H9 (cell line): ENCODE measurements at regions not wholly inside any gene's neighbourhood (a gene's known extent, or its start where the extent isn't known, plus 50 kb on each side); places are given as distances from the start of the nearest gene placed in this dataset.

Experiments
- DNase-seq: peaks from one replicate; pipeline ENCODE4 v3.0.0-alpha.2; 2017
- H2AFZ ChIP-seq: one replicate; pipeline ENCODE4 v1.6.1; 2013; ENCODE audit warnings: mild to moderate bottlenecking, low read length, control low read depth, moderate library complexity
- H2AK5ac ChIP-seq: 2 replicates; pipeline ENCODE4 v1.6.1; 2013; ENCODE audit warnings: low read length, control low read depth, mixed read lengths; ENCODE audit not compliant: insufficient read length
- H2BK120ac ChIP-seq: one replicate; pipeline ENCODE4 v1.6.1; 2013; ENCODE audit warnings: low read depth, mild to moderate bottlenecking, low read length, control low read depth, inconsistent platforms; ENCODE audit not compliant: poor library complexity, severe bottlenecking
- H2BK12ac ChIP-seq: 2 replicates; pipeline ENCODE4 v1.6.1; 2013; ENCODE audit warnings: low read length, control low read depth, mixed read lengths, low read depth; ENCODE audit not compliant: insufficient read length
- H2BK15ac ChIP-seq: 2 replicates; pipeline ENCODE4 v1.6.1; 2013; ENCODE audit warnings: low read depth, low read length, control low read depth
- H2BK20ac ChIP-seq: one replicate; pipeline ENCODE4 v1.6.1; 2013; ENCODE audit warnings: low read depth, mild to moderate bottlenecking, low read length, control low read depth, inconsistent platforms; ENCODE audit not compliant: poor library complexity, severe bottlenecking
- H2BK5ac ChIP-seq: 2 replicates; pipeline ENCODE4 v1.6.1; 2013; ENCODE audit warnings: low read length, control low read depth, mixed read lengths; ENCODE audit not compliant: insufficient read length
- H3K14ac ChIP-seq: 2 replicates; pipeline ENCODE4 v1.6.1; 2013; ENCODE audit warnings: low read length, control low read depth; ENCODE audit not compliant: insufficient read depth
- H3K18ac ChIP-seq: 2 replicates; pipeline ENCODE4 v1.6.1; 2013; ENCODE audit warnings: low read depth, mild to moderate bottlenecking, mixed read lengths, low read length, control low read depth; ENCODE audit not compliant: insufficient read length
- H3K23ac ChIP-seq: 2 replicates; pipeline ENCODE4 v1.6.1; 2013; ENCODE audit warnings: low read length, control low read depth, mixed read lengths, low read depth; ENCODE audit not compliant: insufficient read length
- H3K23me2 ChIP-seq: 2 replicates; pipeline ENCODE4 v1.6.1; 2013; ENCODE audit warnings: low read depth, mild to moderate bottlenecking, mixed read lengths, low read length, control low read depth; ENCODE audit not compliant: insufficient read length, poor library complexity, severe bottlenecking
- H3K27ac ChIP-seq: 2 replicates; pipeline ENCODE4 v1.5.1; 2013; ENCODE audit warnings: low read length, control low read depth, mixed read lengths, low read depth; ENCODE audit not compliant: insufficient read length
- H3K27me3 ChIP-seq: 2 replicates; pipeline ENCODE4 v1.6.1; 2013; ENCODE audit warnings: low read length, control low read depth, inconsistent platforms; ENCODE audit not compliant: insufficient read depth
- H3K4ac ChIP-seq: 2 replicates; pipeline ENCODE4 v1.6.1; 2013; ENCODE audit warnings: low read depth, mild to moderate bottlenecking, control low read depth, inconsistent platforms, low read length, moderate library complexity
- H3K4me1 ChIP-seq: 2 replicates; pipeline ENCODE4 v1.6.1; 2013; ENCODE audit warnings: low read length, control low read depth, inconsistent platforms; ENCODE audit not compliant: insufficient read depth
- H3K4me2 ChIP-seq: 2 replicates; pipeline ENCODE4 v1.6.1; 2013; ENCODE audit warnings: low read length, control low read depth, mixed read lengths; ENCODE audit not compliant: insufficient read length, insufficient read depth
- H3K56ac ChIP-seq: 2 replicates; pipeline ENCODE4 v1.6.1; 2013; ENCODE audit warnings: low read depth, mild to moderate bottlenecking, mixed read lengths, low read length, control low read depth; ENCODE audit not compliant: insufficient read length
- H3K79me1 ChIP-seq: 2 replicates; pipeline ENCODE4 v1.6.1; 2013; ENCODE audit warnings: low read depth, mild to moderate bottlenecking, moderate library complexity, low read length, control low read depth, inconsistent platforms; ENCODE audit not compliant: insufficient read depth, poor library complexity, severe bottlenecking
- H3K79me2 ChIP-seq: 2 replicates; pipeline ENCODE4 v1.6.1; 2013; ENCODE audit warnings: low read length, control low read depth, inconsistent platforms; ENCODE audit not compliant: insufficient read depth
- H3K9ac ChIP-seq: 2 replicates; pipeline ENCODE4 v1.6.1; 2013; ENCODE audit warnings: low read length, control low read depth, mixed read lengths; ENCODE audit not compliant: insufficient read length; ENCODE audit errors: extremely low read depth
- H3K9me3 ChIP-seq: one replicate; pipeline ENCODE4 v1.6.1; 2013; ENCODE audit warnings: low read depth, low read length, inconsistent platforms; ENCODE audit not compliant: control insufficient read depth
- H3T11ph ChIP-seq: one replicate; pipeline ENCODE4 v1.6.1; 2013; ENCODE audit warnings: mild to moderate bottlenecking, low read length, control low read depth, inconsistent platforms
- H4K20me1 ChIP-seq: one replicate; pipeline ENCODE4 v1.6.1; 2013; ENCODE audit not compliant: control insufficient read depth, insufficient read length, insufficient read depth
- H4K5ac ChIP-seq: 2 replicates; pipeline ENCODE4 v1.6.1; 2013; ENCODE audit warnings: low read depth, mild to moderate bottlenecking, mixed read lengths, low read length, control low read depth; ENCODE audit not compliant: insufficient read length
- H4K8ac ChIP-seq: replicated peaks from 2 replicates; pipeline ENCODE4 v1.6.1; 2013; ENCODE audit warnings: low read length, control low read depth, mixed read lengths, low read depth; ENCODE audit not compliant: insufficient read length
- H4K91ac ChIP-seq: 2 replicates; pipeline ENCODE4 v1.6.1; 2013; ENCODE audit warnings: low read depth, mild to moderate bottlenecking, moderate library complexity, mixed read lengths, low read length, control low read depth; ENCODE audit not compliant: insufficient read length
- H3K27ac Mint-ChIP-seq, 3 experiments: 2 replicates in 2 of 3; 3 replicates in 1 of 3; pipeline ENCODE4 v1.8.0; 2020 to 2021; ENCODE audit warnings: mixed read lengths in 3 of 3, mild to moderate bottlenecking in 1 of 3, moderate library complexity in 1 of 3
- H3K27me3 Mint-ChIP-seq: 2 replicates; pipeline ENCODE4 v1.8.0; 2021; ENCODE audit warnings: low read depth, mild to moderate bottlenecking, moderate library complexity, mixed read lengths
- H3K36me3 Mint-ChIP-seq, 3 experiments: 2 replicates in 2 of 3; 3 replicates in 1 of 3; pipeline ENCODE4 v1.8.0; 2020 to 2021; ENCODE audit warnings: low read depth in 3 of 3, mixed read lengths in 3 of 3; ENCODE audit not compliant: insufficient read depth in 1 of 3
- H3K4me1 Mint-ChIP-seq, 2 experiments: 2 replicates each; pipeline ENCODE4 v1.8.0; 2020; ENCODE audit warnings: mixed read lengths in 2 of 2
- H3K4me3 Mint-ChIP-seq, 2 experiments: 2 replicates in 1 of 2; 3 replicates in 1 of 2; pipeline ENCODE4 v1.8.0; 2020 to 2021; ENCODE audit warnings: mild to moderate bottlenecking in 2 of 2, mixed read lengths in 2 of 2, moderate library complexity in 1 of 2
- H3K9me3 Mint-ChIP-seq, 2 experiments: 2 replicates in 1 of 2; 3 replicates in 1 of 2; pipeline ENCODE4 v1.8.0; 2020; ENCODE audit warnings: mild to moderate bottlenecking in 2 of 2, mixed read lengths in 2 of 2, moderate library complexity in 1 of 2
- WGBS: extraction: QIAGEN DNeasy Blood & Tissue Kit; methylation state at CpG from one replicate; pipeline ENCODE4 v1.1.7; 2013; ENCODE audit warnings: missing lambda C conversion rate, low lambda C conversion rate, mixed read lengths; ENCODE audit not compliant: insufficient read length; ENCODE audit errors: extremely low coverage; 5-methylcytosine and 5-hydroxymethylcytosine counted together
- TF ChIP-seq, protein P1 (sequence below): fragments of 200-600 bp; sonication (generic); conservative IDR thresholded peaks from 3 replicates; pipeline ENCODE4 v1.8.0; 2021; ENCODE audit warnings: antibody characterized with exemption, mild to moderate bottlenecking

DNA sequence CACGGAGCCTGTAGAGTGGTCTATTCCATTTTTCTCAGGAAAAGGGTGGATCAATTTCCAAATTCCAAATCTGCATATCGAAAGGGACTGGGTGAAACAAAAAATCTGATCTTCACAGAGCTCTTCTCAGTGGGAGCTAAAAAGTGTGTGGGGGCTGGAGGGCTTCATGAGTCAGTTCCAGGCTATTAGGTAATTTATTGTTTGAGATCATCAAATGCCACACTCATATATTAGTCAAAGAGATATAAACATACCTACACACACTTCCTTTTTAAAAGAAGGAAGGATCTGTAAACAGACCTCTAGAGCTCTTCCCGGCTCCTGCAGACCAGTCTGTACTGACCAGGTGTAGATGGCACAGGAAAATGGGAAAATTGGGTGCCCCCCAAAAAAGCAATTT is 175.4 kb downstream of the ZBTB18 start:
- no peak overlapping the region for H4K8ac ChIP-seq
- no peak overlapping the region for H3K4me2 ChIP-seq
- H3K79me2 ChIP-seq = no peaks in the 10 kb centered on the region
- no peak overlapping the region for H3T11ph ChIP-seq
- WGBS = no CpG with 5 or more reads among the region's 3 CpGs
- H2BK20ac ChIP-seq = no peak overlapping the region
- H2BK15ac ChIP-seq = no peak overlapping the region
- H4K91ac ChIP-seq = no peak overlapping the region
- no peak overlapping the region for H3K4ac ChIP-seq
- H3K27ac ChIP-seq = no peak overlapping the region
- Mint-ChIP-seq H3K4me3 (no peak overlapping the region), H3K4me1 (peaks cover 5 to 7% of the 10 kb centered on the region in 2 experiments), H3K27me3 (no peaks in the 10 kb centered on the region; the same call in 1 of the 2 replicates), H3K36me3 (no peaks in the 10 kb centered on the region; a peak in 1 of 7 replicates), H3K9me3 (no peaks in the 10 kb centered on the region; a peak in 2 of 5 replicates), H3K27ac (no peak overlapping the region)
- H2AK5ac ChIP-seq = no peak overlapping the region
- H3K9me3 ChIP-seq = no peaks in the 10 kb centered on the region
- TF ChIP-seq, protein P1, sequence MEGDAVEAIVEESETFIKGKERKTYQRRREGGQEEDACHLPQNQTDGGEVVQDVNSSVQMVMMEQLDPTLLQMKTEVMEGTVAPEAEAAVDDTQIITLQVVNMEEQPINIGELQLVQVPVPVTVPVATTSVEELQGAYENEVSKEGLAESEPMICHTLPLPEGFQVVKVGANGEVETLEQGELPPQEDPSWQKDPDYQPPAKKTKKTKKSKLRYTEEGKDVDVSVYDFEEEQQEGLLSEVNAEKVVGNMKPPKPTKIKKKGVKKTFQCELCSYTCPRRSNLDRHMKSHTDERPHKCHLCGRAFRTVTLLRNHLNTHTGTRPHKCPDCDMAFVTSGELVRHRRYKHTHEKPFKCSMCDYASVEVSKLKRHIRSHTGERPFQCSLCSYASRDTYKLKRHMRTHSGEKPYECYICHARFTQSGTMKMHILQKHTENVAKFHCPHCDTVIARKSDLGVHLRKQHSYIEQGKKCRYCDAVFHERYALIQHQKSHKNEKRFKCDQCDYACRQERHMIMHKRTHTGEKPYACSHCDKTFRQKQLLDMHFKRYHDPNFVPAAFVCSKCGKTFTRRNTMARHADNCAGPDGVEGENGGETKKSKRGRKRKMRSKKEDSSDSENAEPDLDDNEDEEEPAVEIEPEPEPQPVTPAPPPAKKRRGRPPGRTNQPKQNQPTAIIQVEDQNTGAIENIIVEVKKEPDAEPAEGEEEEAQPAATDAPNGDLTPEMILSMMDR = no peak
- no peak overlapping the region for H3K18ac ChIP-seq
- H4K5ac ChIP-seq = no peak overlapping the region
- no peaks in the 10 kb centered on the region for H3K4me1 ChIP-seq
- H3K27me3 ChIP-seq = no peaks in the 10 kb centered on the region
- H3K14ac ChIP-seq = no peak overlapping the region
- H2BK120ac ChIP-seq = no peak overlapping the region
- no peak overlapping the region for H3K9ac ChIP-seq
- H2AFZ ChIP-seq = no peak overlapping the region
- no peaks in the 10 kb centered on the region for H3K79me1 ChIP-seq
- no peaks in the 10 kb centered on the region for H3K23me2 ChIP-seq
- no peak overlapping the region for H3K23ac ChIP-seq
- no peak overlapping the region for H2BK12ac ChIP-seq
- no peak overlapping the region for H2BK5ac ChIP-seq
- no peak overlapping the region for H3K56ac ChIP-seq
- DNase-seq = no peak
- no peaks in the 10 kb centered on the region for H4K20me1 ChIP-seq
